ENCODE measurements at regions not wholly inside any gene's neighbourhood (a gene's known extent, or its start where the extent isn't known, plus 50 kb on each side); places are given as distances from the start of the nearest gene placed in this dataset.

- Histone ChIP-seq H3K36me3 (ENCODE audit: control insufficient read depth, insufficient read depth, low read length) (no peaks in the 10 kb centered on the region), H3K27me3 (replicated peaks; ENCODE audit: control insufficient read depth, insufficient read depth, low read length) (no peaks in the 10 kb centered on the region), H3K4me3 (replicated peaks; ENCODE audit: low read depth, low read length) (no peak overlapping the region)
- TF ChIP-seq CTCF (IDR thresholded peaks at IDR 0.05; ENCODE audit: insufficient read depth, low read length, poor library complexity, severe bottlenecking), result no peak
- no peak for DNase-seq (ENCODE audit: extremely low read depth, insufficient read length)
Observed at GRCh38 chr18:68445668-68446426, 269.1 kb downstream of the TMX3 start.

DNA sequence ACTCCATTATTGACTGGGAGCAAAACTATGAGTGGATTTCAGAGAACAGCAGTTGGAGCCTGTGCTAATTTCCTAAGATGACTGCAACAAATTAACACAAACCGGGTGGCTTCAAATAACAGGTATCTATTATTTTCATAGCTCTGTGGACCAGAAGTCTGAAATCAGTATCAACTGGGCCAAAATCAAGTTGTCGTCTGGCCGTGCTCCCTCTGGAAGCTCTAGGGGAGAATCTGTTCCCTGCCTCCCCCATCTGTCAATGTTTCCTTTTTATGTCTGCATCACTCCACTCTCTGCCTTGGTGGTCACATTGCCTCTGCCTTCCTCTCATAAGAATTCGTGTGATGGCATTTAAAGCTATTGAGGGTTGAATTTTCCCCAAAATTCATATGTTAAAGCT lies 269.8 kb downstream of the TMX3 start:
- no peaks in the 10 kb centered on the region for H3K36me3 ChIP-seq (ENCODE audit: control insufficient read depth, insufficient read depth, low read length)
- TF ChIP-seq CTCF (IDR thresholded peaks at IDR 0.05; ENCODE audit: insufficient read depth, low read length, poor library complexity, severe bottlenecking), result no peak
- no peaks in the 10 kb centered on the region for H3K27me3 ChIP-seq (replicated peaks; ENCODE audit: control insufficient read depth, insufficient read depth, low read length)
- no peak for DNase-seq (ENCODE audit: extremely low read depth, insufficient read length)
- no peak overlapping the region for H3K4me3 ChIP-seq (replicated peaks; ENCODE audit: low read depth, low read length)

DNA sequence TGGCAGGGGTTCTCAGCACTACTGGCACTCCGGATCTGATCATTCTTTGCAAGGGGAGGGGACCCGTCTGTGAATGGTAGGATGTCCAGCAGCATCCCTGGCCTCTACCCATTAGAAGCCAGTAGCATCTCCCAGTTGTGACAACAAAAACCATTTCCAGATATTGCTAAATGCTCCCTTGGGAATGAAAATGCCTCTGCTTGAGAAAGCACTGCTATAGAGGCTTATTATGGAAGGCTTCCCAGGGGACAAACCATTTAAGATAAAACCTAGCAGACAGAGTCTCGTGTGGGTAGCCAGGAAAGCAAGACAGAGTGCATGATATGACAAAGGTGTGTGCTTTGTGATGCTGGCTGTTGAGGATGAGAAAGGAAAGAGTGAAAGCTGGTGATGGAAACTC lies 273.7 kb downstream of the TMX3 start:
- Histone ChIP-seq H3K4me3 (replicated peaks; ENCODE audit: low read depth, low read length) (no peak overlapping the region), H3K27me3 (replicated peaks; ENCODE audit: control insufficient read depth, insufficient read depth, low read length) (no peaks in the 10 kb centered on the region), H3K36me3 (ENCODE audit: control insufficient read depth, insufficient read depth, low read length) (no peaks in the 10 kb centered on the region)
- no peak for DNase-seq (ENCODE audit: extremely low read depth, insufficient read length)
- TF ChIP-seq CTCF (IDR thresholded peaks at IDR 0.05; ENCODE audit: insufficient read depth, low read length, poor library complexity, severe bottlenecking), result no peak

GRCh38 chr18:68440433-68440832 lies 274.5 kb downstream of the TMX3 start:
- Histone ChIP-seq H3K36me3 (ENCODE audit: control insufficient read depth, insufficient read depth, low read length) (no peaks in the 10 kb centered on the region), H3K27me3 (replicated peaks; ENCODE audit: control insufficient read depth, insufficient read depth, low read length) (no peaks in the 10 kb centered on the region), H3K4me3 (replicated peaks; ENCODE audit: low read depth, low read length) (no peak overlapping the region)
- no peak for TF ChIP-seq CTCF (IDR thresholded peaks at IDR 0.05; ENCODE audit: insufficient read depth, low read length, poor library complexity, severe bottlenecking)
- no peak for DNase-seq (ENCODE audit: extremely low read depth, insufficient read length)

DNA sequence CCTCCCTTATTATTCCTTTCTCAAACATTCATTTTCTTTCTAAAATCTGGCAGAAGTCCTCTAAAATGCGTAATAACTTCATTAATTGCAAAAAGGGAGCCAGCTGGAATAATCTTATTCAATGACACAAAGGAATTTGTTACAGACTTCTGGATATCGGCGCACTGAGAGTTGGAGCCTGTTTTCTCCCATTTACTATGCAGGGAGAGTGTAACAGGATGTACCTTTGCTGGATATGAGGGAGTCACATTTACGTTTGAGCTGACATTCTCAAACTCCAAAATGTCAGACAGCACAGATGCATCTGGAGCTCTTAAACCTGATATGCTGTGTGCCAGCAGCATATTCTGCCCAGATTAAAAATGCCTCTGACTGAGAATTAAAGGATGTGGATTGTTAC lies 275.3 kb downstream of the TMX3 start:
- no peak for DNase-seq (ENCODE audit: extremely low read depth, insufficient read length)
- no peak for TF ChIP-seq CTCF (IDR thresholded peaks at IDR 0.05; ENCODE audit: insufficient read depth, low read length, poor library complexity, severe bottlenecking)
- H3K4me3 ChIP-seq (replicated peaks; ENCODE audit: low read depth, low read length), result no peak overlapping the region
- no peaks in the 10 kb centered on the region for H3K27me3 ChIP-seq (replicated peaks; ENCODE audit: control insufficient read depth, insufficient read depth, low read length)
- H3K36me3 ChIP-seq (ENCODE audit: control insufficient read depth, insufficient read depth, low read length), result no peaks in the 10 kb centered on the region

DNA sequence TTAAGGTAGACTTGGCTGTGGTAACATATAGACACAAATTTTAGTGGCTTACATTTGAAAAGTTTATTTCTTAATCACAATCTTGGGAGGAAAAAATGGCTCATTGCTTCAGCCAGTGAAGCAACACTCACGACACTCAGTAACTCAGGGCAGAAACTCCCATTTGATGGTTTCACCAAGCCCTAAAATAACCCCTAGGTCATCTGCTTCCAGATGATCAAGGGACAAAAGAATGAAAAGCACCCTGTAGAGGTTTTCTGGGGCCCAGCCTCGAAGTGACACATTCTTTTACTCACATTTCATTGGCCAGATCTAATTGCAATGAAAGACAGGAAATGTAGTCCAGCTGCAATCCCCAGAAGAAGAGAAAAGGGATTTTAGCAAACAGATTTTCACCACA lies 275.9 kb downstream of the TMX3 start:
- TF ChIP-seq CTCF (IDR thresholded peaks at IDR 0.05; ENCODE audit: insufficient read depth, low read length, poor library complexity, severe bottlenecking), result no peak
- Histone ChIP-seq H3K27me3 (replicated peaks; ENCODE audit: control insufficient read depth, insufficient read depth, low read length) (no peaks in the 10 kb centered on the region), H3K36me3 (ENCODE audit: control insufficient read depth, insufficient read depth, low read length) (no peaks in the 10 kb centered on the region), H3K4me3 (replicated peaks; ENCODE audit: low read depth, low read length) (no peak overlapping the region)
- no peak for DNase-seq (ENCODE audit: extremely low read depth, insufficient read length)

Data from GM06990 (cell line).